HG02678 (cell line): ENCODE measurements at regions not wholly inside any gene's neighbourhood (a gene's known extent, or its start where the extent isn't known, plus 50 kb on each side); places are given as distances from the start of the nearest gene placed in this dataset.

ENCODE experiments used
- ATAC-seq: cut with Tn5 transposase; IDR thresholded peaks from one replicate; pipeline ENCODE4 v1.9.1; 2021; ENCODE audit warnings: mild to moderate bottlenecking, moderate library complexity; ENCODE audit not compliant: unreplicated experiment

DNA sequence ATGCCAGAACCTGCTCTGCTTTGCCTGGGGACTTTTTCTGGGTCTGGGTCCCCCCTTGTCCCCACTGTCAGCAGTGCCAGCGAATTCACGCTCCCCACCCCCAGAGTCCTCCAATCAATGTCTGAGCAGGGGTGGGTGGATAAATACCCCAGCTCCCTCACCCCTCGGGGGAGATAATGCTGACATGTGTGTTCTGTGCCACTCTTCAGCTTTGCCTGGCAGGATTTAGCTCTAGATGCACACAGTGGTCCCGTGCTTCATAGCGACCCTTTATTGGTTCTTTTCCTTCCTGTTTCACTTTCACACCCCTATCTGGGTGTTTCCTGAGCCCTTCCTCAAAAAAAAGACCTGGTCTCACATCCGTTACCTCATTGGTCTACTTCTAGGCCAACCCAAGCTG is 277.0 kb downstream of the NPIPA8 start:
- ATAC-seq: no peak

DNA sequence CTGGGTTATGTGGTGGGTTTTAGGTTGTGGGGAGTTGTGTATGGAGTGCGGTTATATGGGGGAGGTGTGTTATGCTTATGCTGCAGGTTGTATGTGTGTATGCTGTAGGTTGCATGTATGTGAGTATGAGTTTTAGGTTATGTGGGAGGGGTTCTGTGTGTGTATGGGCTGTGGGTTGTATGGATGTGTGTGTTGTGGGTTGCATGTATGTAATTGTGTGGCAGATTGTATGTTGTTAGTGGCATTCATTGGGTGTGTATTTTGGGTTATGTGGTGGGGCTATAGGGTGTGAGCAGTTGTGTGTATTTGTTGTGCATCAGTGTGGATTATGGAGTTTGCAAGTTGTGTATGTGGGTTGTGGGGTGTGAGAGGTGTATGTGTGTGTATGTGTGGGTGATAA is 277.4 kb downstream of the NPIPA8 start:
- no peak for ATAC-seq

DNA sequence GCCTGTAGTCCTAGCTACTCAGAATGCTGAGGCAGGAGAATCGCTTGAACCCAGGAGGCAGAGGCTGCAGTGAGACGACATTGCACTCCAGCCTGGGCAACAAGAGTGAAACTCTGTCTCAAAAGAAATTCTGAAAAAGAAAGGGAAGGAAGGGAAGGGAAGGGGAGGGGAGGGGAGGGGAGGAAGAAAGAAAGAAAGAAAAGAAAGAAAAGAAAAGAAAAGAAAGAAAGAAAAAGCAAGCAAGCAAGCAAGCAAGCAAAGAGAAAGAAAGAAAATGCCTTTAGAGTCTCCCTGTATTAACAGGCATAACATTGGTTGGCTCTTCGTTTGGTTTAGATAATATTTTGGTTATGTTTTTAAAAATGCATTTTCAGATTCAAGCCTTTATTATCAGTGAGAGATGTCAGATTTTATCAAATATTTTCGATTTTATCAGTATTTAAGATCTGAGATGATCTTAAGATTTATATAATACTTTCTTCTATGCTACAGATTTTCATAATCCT is 281.1 kb downstream of the NPIPA8 start:
- ATAC-seq: no peak

- ATAC-seq: no peak
These were observed 285.8 kb downstream of the NPIPA8 start for GRCh38 chr16:18050777-18051176.

DNA sequence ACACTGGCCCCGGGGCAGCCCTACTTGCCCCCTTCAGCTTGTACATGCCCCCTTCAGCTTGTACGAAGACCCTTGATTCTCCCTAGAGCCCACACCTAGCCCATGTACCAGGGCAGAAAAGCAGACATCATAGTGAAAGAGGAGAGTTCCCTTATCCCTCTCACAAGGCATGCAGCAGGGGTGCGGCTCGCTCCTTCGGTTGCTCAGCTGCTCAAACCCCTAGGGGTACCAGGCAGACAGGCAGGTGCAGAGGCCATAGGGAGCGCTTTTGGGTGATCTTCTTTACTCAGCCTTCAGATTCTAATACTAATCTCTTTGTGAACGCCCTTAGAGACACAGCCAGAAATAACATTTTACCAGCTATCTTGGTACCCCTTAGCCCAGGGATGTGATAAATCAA is 286.3 kb downstream of the NPIPA8 start:
- ATAC-seq: no peak

DNA sequence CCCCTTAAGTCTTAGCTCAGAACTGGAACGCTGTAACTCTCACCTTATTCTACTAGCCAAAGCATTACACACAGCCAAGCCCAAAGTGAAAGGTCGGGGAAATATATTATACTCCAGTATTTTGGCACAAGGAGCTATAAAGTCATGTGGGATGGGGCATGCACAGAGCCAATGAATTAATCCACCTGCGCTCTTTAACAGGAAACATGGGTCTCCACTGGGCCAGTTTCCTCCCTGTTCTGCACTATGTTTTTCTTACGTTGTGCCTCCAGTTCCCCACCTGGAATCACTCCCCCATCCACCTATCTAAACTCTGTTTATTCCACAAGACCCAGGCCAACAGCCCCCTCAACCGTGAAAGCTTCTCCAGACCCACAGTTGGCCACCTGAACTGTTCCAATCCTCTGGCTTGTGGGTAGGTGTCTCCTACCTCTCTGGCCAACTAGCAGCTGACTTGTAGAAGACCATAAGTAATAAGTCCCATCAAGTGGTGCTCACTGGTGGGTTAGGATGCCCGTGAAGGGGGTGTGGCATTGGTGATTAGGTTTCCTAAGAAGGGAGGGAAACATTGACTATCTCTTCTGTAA is 286.9 kb downstream of the NPIPA8 start:
- no peak for ATAC-seq

GRCh38 chr16:18048853-18049546 is 287.5 kb downstream of the NPIPA8 start:
- no peak for ATAC-seq

DNA sequence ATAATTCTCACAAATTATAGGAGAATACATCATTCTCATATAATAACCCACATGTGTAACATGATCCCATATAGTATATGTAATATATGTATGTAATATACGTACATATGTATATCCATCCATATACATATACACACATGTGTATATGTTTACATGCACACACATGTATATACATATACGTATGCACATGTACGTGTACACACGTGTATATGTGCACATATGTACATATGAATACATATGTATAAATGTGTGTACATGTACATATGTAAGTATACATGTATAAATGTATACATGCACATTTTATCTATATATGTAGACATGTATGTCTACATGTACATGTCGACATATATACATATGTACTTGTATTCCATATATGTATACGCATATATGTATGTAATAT is 288.8 kb downstream of the NPIPA8 start:
- ATAC-seq: no peak

GRCh38 chr16:18045356-18045755 is 291.2 kb downstream of the NPIPA8 start:
- ATAC-seq: no peak

DNA sequence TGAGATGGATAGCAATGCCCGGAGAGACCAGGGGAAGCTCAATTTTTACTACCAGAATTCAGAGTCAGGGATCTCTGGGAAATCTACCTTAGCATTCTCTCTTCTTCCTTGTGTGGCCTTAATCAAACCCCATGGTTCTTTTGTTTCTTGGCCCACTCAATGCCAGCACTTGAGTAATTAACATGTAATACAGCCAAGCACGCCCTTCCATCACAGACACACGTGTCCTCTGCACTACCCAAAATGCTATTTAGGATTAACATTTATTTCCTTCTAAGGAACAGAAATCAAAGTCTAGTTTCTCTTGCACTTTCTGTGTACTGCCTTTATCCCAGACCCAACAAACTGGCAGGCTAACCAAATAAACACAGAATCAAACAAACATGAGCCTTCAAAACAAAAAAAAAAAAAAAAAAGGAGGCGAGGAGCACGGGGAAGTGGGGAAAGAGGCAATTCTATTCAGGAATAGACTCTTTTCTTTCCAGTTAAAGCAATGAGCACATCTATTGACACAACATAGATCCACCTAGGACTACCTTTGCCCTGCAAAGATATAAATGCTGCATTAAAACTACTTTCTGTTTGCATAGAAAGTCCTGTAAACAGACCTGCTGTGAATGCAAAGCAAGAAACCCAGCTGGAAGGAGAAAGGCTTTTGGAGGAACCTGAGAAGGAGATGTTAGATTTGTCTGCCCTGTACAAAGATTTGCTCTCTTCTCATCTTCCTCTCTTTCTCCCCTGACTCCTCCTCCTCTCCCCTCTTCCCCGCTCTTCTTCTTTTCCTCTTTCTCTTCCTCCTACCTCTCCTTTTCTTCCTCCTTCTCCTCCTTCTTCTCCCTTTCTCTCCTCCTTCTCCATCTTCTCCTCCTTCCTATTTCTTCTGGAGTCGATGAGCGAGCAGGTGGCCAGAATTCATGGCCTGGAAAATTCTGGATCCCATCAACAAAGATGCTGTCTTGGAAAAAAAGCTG is 294.4 kb downstream of the NPIPA8 start:
- no peak for ATAC-seq

GRCh38 chr16:18039931-18040330 is 296.6 kb downstream of the NPIPA8 start:
- no peak for ATAC-seq

GRCh38 chr16:18037051-18037450 is 299.5 kb downstream of the NPIPA8 start:
- no peak for ATAC-seq

- no peak for ATAC-seq
These were observed 311.9 kb downstream of the NPIPA8 start for GRCh38 chr16:18024611-18025010.

DNA sequence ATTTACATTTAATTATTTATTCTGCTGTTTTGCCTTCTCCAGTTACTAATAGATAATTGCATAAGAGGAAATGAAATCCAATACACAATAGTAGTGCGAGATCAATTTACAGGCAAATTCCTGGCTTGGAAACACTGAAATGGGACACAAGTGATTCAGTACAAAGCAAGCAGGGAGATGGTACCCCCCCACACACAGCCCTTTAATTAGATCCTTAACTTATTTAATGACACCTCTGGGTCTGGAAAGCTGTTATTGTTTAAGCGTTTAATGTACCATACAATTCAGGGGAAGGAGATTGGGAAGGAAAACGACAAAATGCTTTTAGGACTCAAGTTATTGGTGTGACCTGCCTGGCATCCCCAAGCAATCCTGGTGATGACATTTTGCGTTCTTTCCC is 318.2 kb downstream of the NPIPA8 start:
- ATAC-seq: no peak

GRCh38 chr16:18013863-18014262 is 322.7 kb downstream of the NPIPA8 start:
- ATAC-seq: no peak

GRCh38 chr16:18008356-18008755 is 328.2 kb downstream of the NPIPA8 start:
- ATAC-seq: no peak

DNA sequence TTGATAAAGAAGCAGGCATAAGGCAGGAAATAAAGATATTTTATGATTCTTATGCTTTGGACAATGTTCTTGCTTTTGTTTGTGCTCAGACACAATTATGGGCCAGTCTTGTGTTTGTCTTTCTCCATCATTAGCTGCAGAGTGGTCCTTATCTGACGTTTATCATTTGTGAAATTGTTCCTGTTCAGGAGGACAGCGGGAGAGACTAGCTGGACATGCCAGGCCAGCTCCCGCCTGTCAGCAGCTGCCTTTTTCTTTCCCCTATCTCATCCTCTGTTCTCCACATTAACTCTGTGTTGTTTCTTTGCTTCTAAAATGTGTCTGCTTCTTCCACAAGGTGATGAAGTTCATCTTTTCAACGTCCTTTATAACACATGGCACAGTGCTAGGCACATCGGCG is 333.5 kb downstream of the NPIPA8 start:
- ATAC-seq: no peak

GRCh38 chr16:17998996-17999395 is 337.5 kb downstream of the NPIPA8 start:
- no peak for ATAC-seq

- ATAC-seq: no peak
These were observed 338.0 kb downstream of the NPIPA8 start for GRCh38 chr16:17998550-17998949.

GRCh38 chr16:17994027-17994426 is 342.5 kb downstream of the NPIPA8 start:
- ATAC-seq: no peak

GRCh38 chr16:17992416-17992815 is 344.1 kb downstream of the NPIPA8 start:
- no peak for ATAC-seq

DNA sequence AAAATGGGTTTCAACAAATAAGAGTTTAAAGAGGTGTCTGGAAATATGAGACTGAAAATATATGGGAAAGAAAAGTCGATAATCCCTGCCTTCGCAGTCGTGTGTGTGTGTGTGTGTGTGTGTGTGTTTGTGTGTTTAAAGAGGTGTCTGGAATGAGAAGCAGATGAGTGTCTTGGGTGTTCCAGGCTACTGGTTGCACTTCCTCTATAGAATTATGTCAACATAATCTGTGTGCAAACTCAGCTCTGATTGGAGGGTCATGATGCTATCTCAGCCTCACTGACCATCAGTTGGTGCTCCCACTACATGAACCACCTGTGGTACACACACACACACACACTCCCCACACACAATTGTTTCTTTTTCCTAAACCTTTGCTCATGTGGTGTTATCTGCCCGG is 347.3 kb downstream of the NPIPA8 start:
- ATAC-seq: no peak
